Fibroblast of villous mesenchyme (primary cell): ENCODE measurements at regions not wholly inside any gene's neighbourhood (a gene's known extent, or its start where the extent isn't known, plus 50 kb on each side); places are given as distances from the start of the nearest gene placed in this dataset.

Source experiments
- DNase-seq: peaks from one replicate; pipeline ENCODE4 v3.0.0-alpha.2; 2010; ENCODE audit warnings: low read depth
- H3K4me3 ChIP-seq: 2 replicates; pipeline ENCODE4 v1.5.1; 2011; ENCODE audit warnings: low read depth, mild to moderate bottlenecking, low read length
- CTCF ChIP-seq: IDR thresholded peaks from 2 replicates; pipeline ENCODE4 v1.5.1; 2012; ENCODE audit warnings: low read depth, mild to moderate bottlenecking, low read length; ENCODE audit not compliant: insufficient read depth

- no peak for DNase-seq
- no peak overlapping the region for H3K4me3 ChIP-seq
- no peak for TF ChIP-seq CTCF
Measured at GRCh38 chr5:168066536-168067208, 224.8 kb upstream of the WWC1 start.

GRCh38 chr5:168070761-168071160, 220.7 kb upstream of the WWC1 start:
- no peak overlapping the region for H3K4me3 ChIP-seq
- no peak for TF ChIP-seq CTCF
- no peak for DNase-seq

- DNase-seq = no peak
- TF ChIP-seq CTCF = no peak
- no peak overlapping the region for H3K4me3 ChIP-seq
Measured at GRCh38 chr5:168072665-168073064, 218.8 kb upstream of the WWC1 start.

GRCh38 chr5:168073311-168073710, 218.1 kb upstream of the WWC1 start:
- no peak for DNase-seq
- H3K4me3 ChIP-seq = no peak overlapping the region
- TF ChIP-seq CTCF = no peak

GRCh38 chr5:168073991-168074800, 217.2 kb upstream of the WWC1 start:
- no peak for TF ChIP-seq CTCF

GRCh38 chr5:168075387-168075786, 216.1 kb upstream of the WWC1 start:
- no peak overlapping the region for H3K4me3 ChIP-seq
- DNase-seq = peak; percentile 6
- no peak for TF ChIP-seq CTCF

More at GRCh38 chr5:168073991-168074800, 217.2 kb upstream of the WWC1 start:
- no peak for DNase-seq
- H3K4me3 ChIP-seq = no peak overlapping the region
